GM19351 (cell line): ENCODE measurements at regions not wholly inside any gene's neighbourhood (a gene's known extent, or its start where the extent isn't known, plus 50 kb on each side); places are given as distances from the start of the nearest gene placed in this dataset.
A peak's percentile ranks its signal among the peaks of the same experiment; 100 is the strongest.
"Not testable (repeated sequence)": the region's sequence is repeated elsewhere in the genome, so short reads cannot be mapped to it uniquely, and the experiment has no call there.

Source experiments
- ATAC-seq: cut with Tn5 transposase; IDR thresholded peaks from one replicate; pipeline ENCODE4 v1.9.1; 2021; ENCODE audit warnings: mild to moderate bottlenecking, moderate library complexity; ENCODE audit not compliant: unreplicated experiment

GRCh38 chr14:82647088-82647810 lies 1113.6 kb upstream of the SEL1L start:
- no peak for ATAC-seq

- ATAC-seq: no peak
Observed at GRCh38 chr14:82655770-82656169, 1122.1 kb upstream of the SEL1L start.

- ATAC-seq: no peak
Observed at GRCh38 chr14:82657186-82657675, 1123.6 kb upstream of the SEL1L start.

- no peak for ATAC-seq
Observed at GRCh38 chr14:82661258-82661657, 1127.6 kb upstream of the SEL1L start.

GRCh38 chr14:82667006-82667405 lies 1133.4 kb upstream of the SEL1L start:
- no peak for ATAC-seq

GRCh38 chr14:82667501-82667900 lies 1133.8 kb upstream of the SEL1L start:
- ATAC-seq: no peak

- ATAC-seq: no peak
Observed at GRCh38 chr14:82676403-82676802, 1142.8 kb upstream of the SEL1L start.

- ATAC-seq: no peak
Observed at GRCh38 chr14:82689948-82690347, 1156.3 kb upstream of the SEL1L start.

GRCh38 chr14:82691191-82691590 lies 1157.5 kb upstream of the SEL1L start:
- ATAC-seq: not testable (repeated sequence)

- ATAC-seq: no peak
Observed at GRCh38 chr14:82694820-82695219, 1161.2 kb upstream of the SEL1L start.

- no peak for ATAC-seq
Observed at GRCh38 chr14:82704218-82704617, 1170.6 kb upstream of the SEL1L start.

GRCh38 chr14:82710267-82710841 lies 1176.7 kb upstream of the SEL1L start:
- ATAC-seq: peak; percentile 80

GRCh38 chr14:82719617-82720016 lies 1186.0 kb upstream of the SEL1L start:
- no peak for ATAC-seq

GRCh38 chr14:82720431-82720830 lies 1186.8 kb upstream of the SEL1L start:
- ATAC-seq: no peak

GRCh38 chr14:82720946-82721345 lies 1187.3 kb upstream of the SEL1L start:
- no peak for ATAC-seq

GRCh38 chr14:82724316-82724715 lies 1190.7 kb upstream of the SEL1L start:
- no peak for ATAC-seq

- no peak for ATAC-seq
Observed at GRCh38 chr14:82725213-82725612, 1191.6 kb upstream of the SEL1L start.

GRCh38 chr14:82731526-82731925 lies 1197.9 kb upstream of the SEL1L start:
- ATAC-seq: no peak

GRCh38 chr14:82740547-82740946 lies 1206.9 kb upstream of the SEL1L start:
- no peak for ATAC-seq

- ATAC-seq: no peak
Observed at GRCh38 chr14:82755476-82755875, 1221.8 kb upstream of the SEL1L start.

GRCh38 chr14:82755923-82756322 lies 1222.3 kb upstream of the SEL1L start:
- ATAC-seq: no peak

GRCh38 chr14:82757776-82758175 lies 1224.1 kb upstream of the SEL1L start:
- ATAC-seq: no peak

GRCh38 chr14:82759656-82760055 lies 1226.0 kb upstream of the SEL1L start:
- ATAC-seq: no peak
